ENCODE measurements at regions not wholly inside any gene's neighbourhood (a gene's known extent, or its start where the extent isn't known, plus 50 kb on each side); places are given as distances from the start of the nearest gene placed in this dataset.

DNA sequence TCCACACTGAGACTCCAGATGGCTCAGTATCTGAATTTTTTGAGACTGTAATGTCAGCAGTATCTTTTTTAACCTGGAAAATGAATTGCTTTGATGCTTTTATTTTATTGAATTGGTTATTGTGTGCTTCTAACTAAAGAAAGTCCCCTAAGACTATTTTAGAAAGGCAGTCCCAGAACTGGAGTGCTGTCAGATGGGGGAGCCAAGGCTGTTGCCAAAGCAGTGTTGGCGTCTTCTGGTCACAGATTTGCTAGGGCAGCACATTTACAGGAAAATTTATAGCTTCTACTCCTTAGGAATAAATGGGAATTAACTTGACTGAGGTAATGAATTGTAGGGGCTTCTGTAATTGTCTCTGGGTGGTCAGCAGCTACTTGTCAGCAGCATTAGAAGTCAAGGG is 157.1 kb upstream of the ARHGAP5 start:
- TF ChIP-seq POLR2A (IDR thresholded peaks at IDR 0.05) = no peak
- TF ChIP-seq, protein P1, sequence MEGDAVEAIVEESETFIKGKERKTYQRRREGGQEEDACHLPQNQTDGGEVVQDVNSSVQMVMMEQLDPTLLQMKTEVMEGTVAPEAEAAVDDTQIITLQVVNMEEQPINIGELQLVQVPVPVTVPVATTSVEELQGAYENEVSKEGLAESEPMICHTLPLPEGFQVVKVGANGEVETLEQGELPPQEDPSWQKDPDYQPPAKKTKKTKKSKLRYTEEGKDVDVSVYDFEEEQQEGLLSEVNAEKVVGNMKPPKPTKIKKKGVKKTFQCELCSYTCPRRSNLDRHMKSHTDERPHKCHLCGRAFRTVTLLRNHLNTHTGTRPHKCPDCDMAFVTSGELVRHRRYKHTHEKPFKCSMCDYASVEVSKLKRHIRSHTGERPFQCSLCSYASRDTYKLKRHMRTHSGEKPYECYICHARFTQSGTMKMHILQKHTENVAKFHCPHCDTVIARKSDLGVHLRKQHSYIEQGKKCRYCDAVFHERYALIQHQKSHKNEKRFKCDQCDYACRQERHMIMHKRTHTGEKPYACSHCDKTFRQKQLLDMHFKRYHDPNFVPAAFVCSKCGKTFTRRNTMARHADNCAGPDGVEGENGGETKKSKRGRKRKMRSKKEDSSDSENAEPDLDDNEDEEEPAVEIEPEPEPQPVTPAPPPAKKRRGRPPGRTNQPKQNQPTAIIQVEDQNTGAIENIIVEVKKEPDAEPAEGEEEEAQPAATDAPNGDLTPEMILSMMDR (IDR thresholded peaks at IDR 0.05) = no peak
